ENCODE measurements at regions not wholly inside any gene's neighbourhood (a gene's known extent, or its start where the extent isn't known, plus 50 kb on each side); places are given as distances from the start of the nearest gene placed in this dataset.

GRCh38 chr11:116466801-116467200 lies 306.0 kb downstream of the BUD13 start:
- no peak for DNase-seq

- no peak for DNase-seq
Observed at GRCh38 chr11:116466191-116466590, 306.6 kb downstream of the BUD13 start.

- no peak for DNase-seq
Observed at GRCh38 chr11:116465056-116465455, 307.7 kb downstream of the BUD13 start.

- no peak for DNase-seq
Observed at GRCh38 chr11:116461789-116462188, 311.0 kb downstream of the BUD13 start.

- DNase-seq: no peak
Observed at GRCh38 chr11:116460156-116460920, 312.4 kb downstream of the BUD13 start.

- no peak for DNase-seq
Observed at GRCh38 chr11:116459185-116460045, 313.4 kb downstream of the BUD13 start.

- DNase-seq: no peak
Observed at GRCh38 chr11:116458546-116458945, 314.2 kb downstream of the BUD13 start.

GRCh38 chr11:116457336-116458007 lies 315.3 kb downstream of the BUD13 start:
- no peak for DNase-seq

GRCh38 chr11:116454951-116455350 lies 317.8 kb downstream of the BUD13 start:
- DNase-seq: no peak

GRCh38 chr11:116454020-116454645 lies 318.7 kb downstream of the BUD13 start:
- no peak for DNase-seq

- DNase-seq: no peak
Observed at GRCh38 chr11:116452461-116452860, 320.3 kb downstream of the BUD13 start.

- DNase-seq: no peak
Observed at GRCh38 chr11:116449522-116449921, 323.3 kb downstream of the BUD13 start.

- DNase-seq: no peak
Observed at GRCh38 chr11:116446048-116446941, 326.5 kb downstream of the BUD13 start.

- DNase-seq: no peak
Observed at GRCh38 chr11:116445108-116446047, 327.4 kb downstream of the BUD13 start.

- DNase-seq: no peak
Observed at GRCh38 chr11:116442238-116442752, 330.5 kb downstream of the BUD13 start.

- DNase-seq: no peak
Observed at GRCh38 chr11:116439361-116439677, 333.5 kb downstream of the BUD13 start.

GRCh38 chr11:116438651-116439360 lies 334.0 kb downstream of the BUD13 start:
- DNase-seq: no peak

GRCh38 chr11:116434986-116435385 lies 337.8 kb downstream of the BUD13 start:
- DNase-seq: no peak

GRCh38 chr11:116432301-116432700 lies 340.5 kb downstream of the BUD13 start:
- no peak for DNase-seq

GRCh38 chr11:116431842-116432241 lies 340.9 kb downstream of the BUD13 start:
- DNase-seq: no peak
